K562 (cell line): ENCODE measurements at regions not wholly inside any gene's neighbourhood (a gene's known extent, or its start where the extent isn't known, plus 50 kb on each side); places are given as distances from the start of the nearest gene placed in this dataset.

Experiments
- CXXC5 ChIP-seq: fragments of 250-450 bp; sonication (Bioruptor Pico); IDR thresholded peaks from 2 replicates; pipeline ENCODE4 v1.8.0; 2022; ENCODE audit warnings: inconsistent platforms, mild to moderate bottlenecking, moderate library complexity
- ELF1 ChIP-seq: fragments of 200-800 bp; sonication (Bioruptor generic); IDR thresholded peaks from 2 replicates; pipeline ENCODE4 v1.6.1; 2016; ENCODE audit warnings: missing genetic modification characterization, missing compliant biosample characterization
- EP300 ChIP-seq: IDR thresholded peaks from 2 replicates; pipeline ENCODE4 v1.6.1; 2012; ENCODE audit warnings: low read length, improper control_type of control experiment
- HDAC1 ChIP-seq, 2 experiments: fragments of 450-650 bp; IDR thresholded peaks; 2 replicates each; pipeline ENCODE4 v1.6.1; 2016 to 2017; ENCODE audit warnings: inconsistent platforms in 1 of 2, mild to moderate bottlenecking in 1 of 2, moderate library complexity in 1 of 2
- MYC ChIP-seq, 2 experiments: fragments of 250-450 bp in 1 of 2; sonication (Bioruptor Pico) in 1 of 2; IDR thresholded peaks; 2 replicates each; pipeline versions ENCODE4 v1.5.1 to v1.6.1; 2012 to 2021; ENCODE audit warnings: low read depth in 2 of 2, borderline replicate concordance in 1 of 2, improper control_type of control experiment in 1 of 2, low read length in 1 of 2, mild to moderate bottlenecking in 1 of 2, moderate library complexity in 1 of 2
- SPI1 ChIP-seq: IDR thresholded peaks from 2 replicates; pipeline ENCODE4 v1.6.1; 2011; ENCODE audit warnings: low read depth, low read length, control low read depth, borderline replicate concordance
- ZNF766 ChIP-seq: fragments of 200-800 bp; sonication (Bioruptor generic); conservative IDR thresholded peaks from 2 replicates; pipeline ENCODE4 v1.6.1; 2016; ENCODE audit warnings: missing genetic modification characterization, missing compliant biosample characterization
- TF ChIP-seq, protein P1 (sequence below): fragments of 450-650 bp; IDR thresholded peaks from 2 replicates; pipeline ENCODE4 v1.7.0; 2016; ENCODE audit warnings: borderline replicate concordance
- TF ChIP-seq, protein P2 (sequence below): fragments of 450-650 bp; IDR thresholded peaks from 2 replicates; pipeline ENCODE4 v1.6.1; 2017; ENCODE audit warnings: mild to moderate bottlenecking, moderate library complexity
- TF ChIP-seq, protein P3 (sequence below), 2 experiments: IDR thresholded peaks; 2 replicates each; pipeline ENCODE4 v1.6.1; 2012; ENCODE audit warnings: improper control_type of control experiment in 2 of 2, low read depth in 2 of 2, low read length in 2 of 2, borderline replicate concordance in 1 of 2
- TF ChIP-seq, protein P4 (sequence below): fragments of 450-650 bp; formaldehyde crosslinking; conservative IDR thresholded peaks from 2 replicates; pipeline ENCODE4 v1.4.0; 2022; ENCODE audit warnings: mild to moderate bottlenecking, missing genetic modification characterization
- TF ChIP-seq, protein P5 (sequence below): fragments of 450-650 bp; IDR thresholded peaks from 2 replicates; pipeline ENCODE4 v1.6.1; 2016

DNA sequence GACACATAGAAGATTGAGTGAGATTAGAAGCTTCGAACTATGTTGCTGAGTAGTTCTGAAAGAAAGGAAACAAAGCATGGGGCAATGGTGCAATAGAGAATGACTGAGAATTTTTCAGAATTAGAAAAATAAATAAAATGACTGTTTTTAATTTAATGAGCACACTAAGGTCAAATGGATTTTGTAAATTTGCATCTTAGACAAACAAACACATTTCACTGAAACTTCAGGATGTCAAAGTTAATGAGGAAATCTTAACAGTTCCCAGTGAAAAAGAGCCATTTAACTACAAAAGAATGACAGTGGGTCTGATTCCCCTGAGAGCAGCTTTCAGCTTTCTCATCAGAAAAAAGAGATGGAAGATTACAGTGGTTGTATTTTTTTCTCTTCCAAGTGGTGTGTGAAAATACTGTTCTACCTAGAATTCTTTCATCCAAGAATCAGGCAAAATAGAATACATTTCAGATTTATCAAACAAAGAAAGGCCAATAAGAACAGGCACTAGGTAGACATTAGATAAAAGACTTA is 591.9 kb downstream of the SEMA5A start:
- TF ChIP-seq, protein P1, sequence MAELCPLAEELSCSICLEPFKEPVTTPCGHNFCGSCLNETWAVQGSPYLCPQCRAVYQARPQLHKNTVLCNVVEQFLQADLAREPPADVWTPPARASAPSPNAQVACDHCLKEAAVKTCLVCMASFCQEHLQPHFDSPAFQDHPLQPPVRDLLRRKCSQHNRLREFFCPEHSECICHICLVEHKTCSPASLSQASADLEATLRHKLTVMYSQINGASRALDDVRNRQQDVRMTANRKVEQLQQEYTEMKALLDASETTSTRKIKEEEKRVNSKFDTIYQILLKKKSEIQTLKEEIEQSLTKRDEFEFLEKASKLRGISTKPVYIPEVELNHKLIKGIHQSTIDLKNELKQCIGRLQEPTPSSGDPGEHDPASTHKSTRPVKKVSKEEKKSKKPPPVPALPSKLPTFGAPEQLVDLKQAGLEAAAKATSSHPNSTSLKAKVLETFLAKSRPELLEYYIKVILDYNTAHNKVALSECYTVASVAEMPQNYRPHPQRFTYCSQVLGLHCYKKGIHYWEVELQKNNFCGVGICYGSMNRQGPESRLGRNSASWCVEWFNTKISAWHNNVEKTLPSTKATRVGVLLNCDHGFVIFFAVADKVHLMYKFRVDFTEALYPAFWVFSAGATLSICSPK: no peak
- TF ChIP-seq CXXC5 (no peak), ELF1 (tag) (no peak), MYC (IDR thresholded peaks at IDR 0.05; ENCODE audit: low read depth, low read length) (no peak), MYC (CRISPR knock-in tag; IDR thresholded peaks at IDR 0.05; ENCODE audit: borderline replicate concordance, low read depth) (no peak), EP300 (no peak), HDAC1 (IDR thresholded peaks at IDR 0.05) (no peak), ZNF766 (no peak), SPI1 (no peak)
- TF ChIP-seq, protein P2, sequence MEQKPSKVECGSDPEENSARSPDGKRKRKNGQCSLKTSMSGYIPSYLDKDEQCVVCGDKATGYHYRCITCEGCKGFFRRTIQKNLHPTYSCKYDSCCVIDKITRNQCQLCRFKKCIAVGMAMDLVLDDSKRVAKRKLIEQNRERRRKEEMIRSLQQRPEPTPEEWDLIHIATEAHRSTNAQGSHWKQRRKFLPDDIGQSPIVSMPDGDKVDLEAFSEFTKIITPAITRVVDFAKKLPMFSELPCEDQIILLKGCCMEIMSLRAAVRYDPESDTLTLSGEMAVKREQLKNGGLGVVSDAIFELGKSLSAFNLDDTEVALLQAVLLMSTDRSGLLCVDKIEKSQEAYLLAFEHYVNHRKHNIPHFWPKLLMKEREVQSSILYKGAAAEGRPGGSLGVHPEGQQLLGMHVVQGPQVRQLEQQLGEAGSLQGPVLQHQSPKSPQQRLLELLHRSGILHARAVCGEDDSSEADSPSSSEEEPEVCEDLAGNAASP: no peak
- TF ChIP-seq, protein P3, sequence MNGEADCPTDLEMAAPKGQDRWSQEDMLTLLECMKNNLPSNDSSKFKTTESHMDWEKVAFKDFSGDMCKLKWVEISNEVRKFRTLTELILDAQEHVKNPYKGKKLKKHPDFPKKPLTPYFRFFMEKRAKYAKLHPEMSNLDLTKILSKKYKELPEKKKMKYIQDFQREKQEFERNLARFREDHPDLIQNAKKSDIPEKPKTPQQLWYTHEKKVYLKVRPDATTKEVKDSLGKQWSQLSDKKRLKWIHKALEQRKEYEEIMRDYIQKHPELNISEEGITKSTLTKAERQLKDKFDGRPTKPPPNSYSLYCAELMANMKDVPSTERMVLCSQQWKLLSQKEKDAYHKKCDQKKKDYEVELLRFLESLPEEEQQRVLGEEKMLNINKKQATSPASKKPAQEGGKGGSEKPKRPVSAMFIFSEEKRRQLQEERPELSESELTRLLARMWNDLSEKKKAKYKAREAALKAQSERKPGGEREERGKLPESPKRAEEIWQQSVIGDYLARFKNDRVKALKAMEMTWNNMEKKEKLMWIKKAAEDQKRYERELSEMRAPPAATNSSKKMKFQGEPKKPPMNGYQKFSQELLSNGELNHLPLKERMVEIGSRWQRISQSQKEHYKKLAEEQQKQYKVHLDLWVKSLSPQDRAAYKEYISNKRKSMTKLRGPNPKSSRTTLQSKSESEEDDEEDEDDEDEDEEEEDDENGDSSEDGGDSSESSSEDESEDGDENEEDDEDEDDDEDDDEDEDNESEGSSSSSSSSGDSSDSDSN (IDR thresholded peaks at IDR 0.05; ENCODE audit: borderline replicate concordance in 1 of 2, low read depth in 2 of 2, low read length in 2 of 2): no peak
- TF ChIP-seq, protein P4, sequence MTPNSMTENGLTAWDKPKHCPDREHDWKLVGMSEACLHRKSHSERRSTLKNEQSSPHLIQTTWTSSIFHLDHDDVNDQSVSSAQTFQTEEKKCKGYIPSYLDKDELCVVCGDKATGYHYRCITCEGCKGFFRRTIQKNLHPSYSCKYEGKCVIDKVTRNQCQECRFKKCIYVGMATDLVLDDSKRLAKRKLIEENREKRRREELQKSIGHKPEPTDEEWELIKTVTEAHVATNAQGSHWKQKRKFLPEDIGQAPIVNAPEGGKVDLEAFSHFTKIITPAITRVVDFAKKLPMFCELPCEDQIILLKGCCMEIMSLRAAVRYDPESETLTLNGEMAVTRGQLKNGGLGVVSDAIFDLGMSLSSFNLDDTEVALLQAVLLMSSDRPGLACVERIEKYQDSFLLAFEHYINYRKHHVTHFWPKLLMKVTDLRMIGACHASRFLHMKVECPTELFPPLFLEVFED (CRISPR knock-in tag): no peak
- TF ChIP-seq, protein P5, sequence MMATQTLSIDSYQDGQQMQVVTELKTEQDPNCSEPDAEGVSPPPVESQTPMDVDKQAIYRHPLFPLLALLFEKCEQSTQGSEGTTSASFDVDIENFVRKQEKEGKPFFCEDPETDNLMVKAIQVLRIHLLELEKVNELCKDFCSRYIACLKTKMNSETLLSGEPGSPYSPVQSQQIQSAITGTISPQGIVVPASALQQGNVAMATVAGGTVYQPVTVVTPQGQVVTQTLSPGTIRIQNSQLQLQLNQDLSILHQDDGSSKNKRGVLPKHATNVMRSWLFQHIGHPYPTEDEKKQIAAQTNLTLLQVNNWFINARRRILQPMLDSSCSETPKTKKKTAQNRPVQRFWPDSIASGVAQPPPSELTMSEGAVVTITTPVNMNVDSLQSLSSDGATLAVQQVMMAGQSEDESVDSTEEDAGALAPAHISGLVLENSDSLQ: no peak
